ENCODE measurements at regions not wholly inside any gene's neighbourhood (a gene's known extent, or its start where the extent isn't known, plus 50 kb on each side); places are given as distances from the start of the nearest gene placed in this dataset.

DNA sequence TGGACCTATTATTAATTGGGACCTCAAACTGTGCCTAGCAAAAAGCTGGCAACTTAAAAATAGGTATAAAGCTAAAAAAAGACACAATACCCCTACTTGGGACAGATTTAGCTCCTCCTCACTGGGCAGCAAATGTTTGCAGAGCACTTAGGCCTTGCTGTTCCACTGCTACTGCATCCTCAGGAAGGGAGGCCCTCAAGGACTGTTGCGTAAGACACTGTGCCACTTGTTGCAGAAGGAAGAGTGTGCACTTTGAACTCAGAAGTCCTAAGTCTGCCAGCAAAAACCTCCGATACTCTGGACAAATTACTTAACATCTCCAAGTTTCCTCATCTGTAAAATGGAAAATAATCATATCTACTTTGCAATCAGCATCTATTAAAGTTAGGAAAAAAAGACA lies 322.9 kb downstream of the BARHL2 start:
- TF ChIP-seq POLR2AphosphoS5 (IDR thresholded peaks at IDR 0.05) (no peak), EP300 (IDR thresholded peaks at IDR 0.05) (no peak), POLR2A (IDR thresholded peaks at IDR 0.05) (no peak)
- TF ChIP-seq, protein P1, sequence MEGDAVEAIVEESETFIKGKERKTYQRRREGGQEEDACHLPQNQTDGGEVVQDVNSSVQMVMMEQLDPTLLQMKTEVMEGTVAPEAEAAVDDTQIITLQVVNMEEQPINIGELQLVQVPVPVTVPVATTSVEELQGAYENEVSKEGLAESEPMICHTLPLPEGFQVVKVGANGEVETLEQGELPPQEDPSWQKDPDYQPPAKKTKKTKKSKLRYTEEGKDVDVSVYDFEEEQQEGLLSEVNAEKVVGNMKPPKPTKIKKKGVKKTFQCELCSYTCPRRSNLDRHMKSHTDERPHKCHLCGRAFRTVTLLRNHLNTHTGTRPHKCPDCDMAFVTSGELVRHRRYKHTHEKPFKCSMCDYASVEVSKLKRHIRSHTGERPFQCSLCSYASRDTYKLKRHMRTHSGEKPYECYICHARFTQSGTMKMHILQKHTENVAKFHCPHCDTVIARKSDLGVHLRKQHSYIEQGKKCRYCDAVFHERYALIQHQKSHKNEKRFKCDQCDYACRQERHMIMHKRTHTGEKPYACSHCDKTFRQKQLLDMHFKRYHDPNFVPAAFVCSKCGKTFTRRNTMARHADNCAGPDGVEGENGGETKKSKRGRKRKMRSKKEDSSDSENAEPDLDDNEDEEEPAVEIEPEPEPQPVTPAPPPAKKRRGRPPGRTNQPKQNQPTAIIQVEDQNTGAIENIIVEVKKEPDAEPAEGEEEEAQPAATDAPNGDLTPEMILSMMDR (IDR thresholded peaks at IDR 0.05) = no peak
- Histone ChIP-seq H3K27me3 (no peaks in the 10 kb centered on the region), H3K9me3 (no peaks in the 10 kb centered on the region), H3K27ac (no peak overlapping the region), H3K36me3 (no peaks in the 10 kb centered on the region), H3K4me3 (no peak overlapping the region), H3K4me1 (no peaks in the 10 kb centered on the region)
- WGBS, 2 donors = 76 to 91% methylated on average over 2 of the region's 2 CpGs
- DNase-seq = no peak
- intact Hi-C loops (cut with DNase I) = no loop called here

DNA sequence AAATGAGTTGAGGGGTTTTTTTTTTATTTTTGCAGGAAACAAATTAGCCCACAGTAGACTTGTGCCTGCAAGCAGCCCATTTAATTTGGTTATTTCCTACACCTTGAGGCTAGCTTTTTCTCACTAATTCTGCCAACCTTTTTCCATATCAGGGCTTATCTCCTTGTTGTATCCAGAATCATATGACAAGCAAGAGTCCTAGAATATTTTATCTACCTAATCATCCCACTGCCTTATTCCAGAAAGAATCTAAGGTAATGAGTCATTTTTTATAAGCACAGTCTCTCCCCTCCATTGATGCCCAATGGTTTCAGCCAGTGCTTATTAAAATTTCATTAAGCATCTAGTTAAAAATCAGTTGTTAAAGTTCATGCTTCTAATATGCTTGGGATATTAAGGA lies 324.1 kb downstream of the BARHL2 start:
- Histone ChIP-seq H3K27me3 (no peaks in the 10 kb centered on the region), H3K27ac (no peak overlapping the region), H3K9me3 (no peaks in the 10 kb centered on the region), H3K36me3 (no peaks in the 10 kb centered on the region), H3K4me1 (no peaks in the 10 kb centered on the region), H3K4me3 (no peak overlapping the region)
- DNase-seq = no peak
- intact Hi-C loops (cut with DNase I) = no loop called here
- TF ChIP-seq EP300 (IDR thresholded peaks at IDR 0.05) (no peak), POLR2A (IDR thresholded peaks at IDR 0.05) (no peak), POLR2AphosphoS5 (IDR thresholded peaks at IDR 0.05) (no peak)
- TF ChIP-seq, protein P1 (IDR thresholded peaks at IDR 0.05) = no peak

DNA sequence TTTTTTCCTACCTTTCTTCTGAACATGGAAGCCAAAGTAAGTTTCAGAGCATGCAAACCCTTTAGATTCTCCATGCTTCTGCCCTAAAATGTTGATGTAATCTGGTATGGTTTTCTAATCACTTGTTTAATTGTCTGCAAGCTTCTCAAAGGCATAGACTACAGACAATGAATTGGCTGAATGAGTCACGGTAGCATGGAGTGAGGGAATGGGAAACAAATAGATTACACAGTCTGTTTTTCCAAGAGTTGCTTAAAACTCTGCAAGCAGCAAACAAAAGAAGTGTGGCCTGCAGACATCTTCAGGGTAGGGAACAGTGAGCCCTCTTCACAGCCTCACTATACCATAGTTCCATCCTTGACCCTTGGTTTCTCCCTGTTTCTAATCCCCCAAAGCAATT lies 326.0 kb downstream of the BARHL2 start:
- TF ChIP-seq EP300 (IDR thresholded peaks at IDR 0.05) (no peak), POLR2A (IDR thresholded peaks at IDR 0.05) (no peak)
- TF ChIP-seq, protein P1 (IDR thresholded peaks at IDR 0.05) = no peak
- DNase-seq = no peak
- 88 to 92% methylated on average over 1 of the region's 1 CpG for WGBS, 2 donors

DNA sequence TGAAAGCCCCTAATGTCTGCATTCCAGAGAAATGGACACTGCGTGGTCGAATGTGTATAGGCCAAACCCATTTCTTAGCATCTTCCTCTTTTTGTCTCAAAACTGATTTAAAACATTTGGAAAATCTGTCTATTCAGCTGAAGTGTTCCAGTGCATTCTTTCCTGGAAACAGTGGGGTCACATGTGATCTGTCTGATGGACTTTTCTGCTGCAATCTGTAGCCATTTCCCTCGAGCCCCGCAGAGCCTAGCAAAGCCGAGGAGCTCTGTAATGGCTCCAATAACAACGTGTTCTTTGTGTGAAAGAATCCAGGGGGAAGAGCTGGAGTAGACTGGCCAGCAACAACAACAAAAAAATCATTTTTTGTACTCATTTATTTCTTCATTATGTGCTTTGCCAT lies 329.3 kb downstream of the BARHL2 start:
- Histone ChIP-seq H3K4me1 (no peaks in the 10 kb centered on the region), H3K36me3 (no peaks in the 10 kb centered on the region), H3K9me3 (no peaks in the 10 kb centered on the region), H3K4me3 (no peak overlapping the region), H3K27ac (no peak overlapping the region), H3K27me3 (no peaks in the 10 kb centered on the region)
- no peak for DNase-seq
- intact Hi-C loops (cut with DNase I) = no loop called here
- WGBS, 2 donors = 76 to 84% methylated on average over 6 of the region's 6 CpGs
- TF ChIP-seq, protein P1 (IDR thresholded peaks at IDR 0.05) = no peak
- no peak for TF ChIP-seq POLR2AphosphoS5 (IDR thresholded peaks at IDR 0.05)
- TF ChIP-seq POLR2A (IDR thresholded peaks at IDR 0.05) = no peak
- no peak for TF ChIP-seq EP300 (IDR thresholded peaks at IDR 0.05)

More for the DNA sequence above, 326.0 kb downstream of the BARHL2 start:
- H3K27ac ChIP-seq = no peak overlapping the region
- no peaks in the 10 kb centered on the region for H3K4me1 ChIP-seq
- H3K36me3 ChIP-seq = no peaks in the 10 kb centered on the region
- intact Hi-C loops (cut with DNase I) = no loop called here
- H3K9me3 ChIP-seq = no peaks in the 10 kb centered on the region
- H3K27me3 ChIP-seq = no peaks in the 10 kb centered on the region
- no peak overlapping the region for H3K4me3 ChIP-seq

DNA sequence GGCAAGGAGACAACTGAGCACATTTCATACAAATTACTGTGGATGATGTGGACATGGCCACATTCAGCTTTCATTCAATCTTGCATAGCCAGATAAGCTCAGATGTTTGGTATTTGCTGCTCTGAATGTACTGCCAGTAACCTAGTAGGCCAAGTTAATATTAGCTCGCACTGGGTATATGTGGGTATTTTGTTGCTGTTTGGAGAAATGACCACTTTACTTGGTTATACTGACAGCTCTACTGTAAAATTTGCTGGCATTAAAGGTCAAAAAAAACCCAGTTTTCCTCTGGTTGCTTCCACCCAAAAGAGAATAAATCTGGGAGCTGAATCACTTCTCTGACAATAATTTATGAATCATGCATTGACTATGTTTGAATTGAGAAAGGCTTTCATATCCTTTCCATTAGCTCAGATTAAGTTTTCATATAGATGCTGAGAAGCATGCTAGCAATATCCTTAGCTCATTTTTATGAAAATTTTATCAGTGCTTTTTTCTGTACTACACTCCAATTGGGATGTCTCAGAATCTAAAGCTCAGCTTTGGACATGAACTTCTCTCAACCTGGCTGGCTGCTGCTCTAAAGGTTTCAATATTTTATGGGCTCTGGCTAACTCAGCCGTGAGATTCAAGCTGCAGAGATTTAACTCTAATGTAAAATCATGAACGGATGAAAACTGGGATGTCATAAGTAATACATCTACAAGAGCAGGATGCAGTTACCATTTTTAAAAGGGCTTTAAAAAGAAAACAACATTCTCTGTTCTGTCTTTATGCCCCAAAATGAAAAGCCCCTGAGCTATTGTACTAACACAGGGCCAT lies 330.0 kb downstream of the BARHL2 start:
- 86 to 88% methylated on average over 3 of the region's 3 CpGs for WGBS, 2 donors
- no peak overlapping the region for H3K4me3 ChIP-seq
- H3K36me3 ChIP-seq = no peaks in the 10 kb centered on the region
- H3K4me1 ChIP-seq = no peaks in the 10 kb centered on the region
- no peak for DNase-seq
- intact Hi-C loops (cut with DNase I) = no loop called here
- TF ChIP-seq EP300 (IDR thresholded peaks at IDR 0.05) (no peak), POLR2A (IDR thresholded peaks at IDR 0.05) (no peak), POLR2AphosphoS5 (IDR thresholded peaks at IDR 0.05) (no peak)
- TF ChIP-seq, protein P1 (IDR thresholded peaks at IDR 0.05) = no peak
- H3K9me3 ChIP-seq = no peaks in the 10 kb centered on the region
- no peaks in the 10 kb centered on the region for H3K27me3 ChIP-seq
- no peak overlapping the region for H3K27ac ChIP-seq

Data from sigmoid colon (tissue), 6 donors.